ENCODE measurements at regions not wholly inside any gene's neighbourhood (a gene's known extent, or its start where the extent isn't known, plus 50 kb on each side); places are given as distances from the start of the nearest gene placed in this dataset.

DNA sequence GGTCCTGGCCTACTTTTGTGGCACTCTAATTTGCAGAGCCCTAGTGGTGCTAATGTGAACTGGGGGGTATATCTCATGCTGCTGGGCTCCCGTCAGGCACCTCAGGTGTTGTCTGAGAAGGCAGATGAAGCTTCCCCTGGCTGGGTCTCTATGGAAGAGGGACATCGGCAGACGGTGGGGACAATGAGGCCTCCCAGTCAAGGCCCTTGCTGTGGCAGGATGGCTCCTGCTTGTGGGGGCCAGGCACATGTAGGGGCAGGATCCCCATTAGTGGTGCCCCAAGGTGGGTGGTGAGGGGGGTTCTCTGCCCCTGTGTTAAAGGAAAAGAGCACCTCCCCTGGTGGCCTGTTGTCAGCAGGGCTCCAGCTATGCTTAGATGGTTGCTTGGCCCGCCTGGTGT is 192.8 kb upstream of the S1PR3 start:
- H3K36me3 ChIP-seq (ENCODE audit: insufficient read depth in 1 of 2, low read depth in 1 of 2) = no peaks in the 10 kb centered on the region
- H3K9me3 ChIP-seq = no peaks in the 10 kb centered on the region
- 97 to 98% (median 98%) methylated on average over 4 of the region's 4 CpGs for WGBS, 3 donors
- TF ChIP-seq, protein P1, sequence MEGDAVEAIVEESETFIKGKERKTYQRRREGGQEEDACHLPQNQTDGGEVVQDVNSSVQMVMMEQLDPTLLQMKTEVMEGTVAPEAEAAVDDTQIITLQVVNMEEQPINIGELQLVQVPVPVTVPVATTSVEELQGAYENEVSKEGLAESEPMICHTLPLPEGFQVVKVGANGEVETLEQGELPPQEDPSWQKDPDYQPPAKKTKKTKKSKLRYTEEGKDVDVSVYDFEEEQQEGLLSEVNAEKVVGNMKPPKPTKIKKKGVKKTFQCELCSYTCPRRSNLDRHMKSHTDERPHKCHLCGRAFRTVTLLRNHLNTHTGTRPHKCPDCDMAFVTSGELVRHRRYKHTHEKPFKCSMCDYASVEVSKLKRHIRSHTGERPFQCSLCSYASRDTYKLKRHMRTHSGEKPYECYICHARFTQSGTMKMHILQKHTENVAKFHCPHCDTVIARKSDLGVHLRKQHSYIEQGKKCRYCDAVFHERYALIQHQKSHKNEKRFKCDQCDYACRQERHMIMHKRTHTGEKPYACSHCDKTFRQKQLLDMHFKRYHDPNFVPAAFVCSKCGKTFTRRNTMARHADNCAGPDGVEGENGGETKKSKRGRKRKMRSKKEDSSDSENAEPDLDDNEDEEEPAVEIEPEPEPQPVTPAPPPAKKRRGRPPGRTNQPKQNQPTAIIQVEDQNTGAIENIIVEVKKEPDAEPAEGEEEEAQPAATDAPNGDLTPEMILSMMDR (IDR thresholded peaks at IDR 0.05) = no peak
- H3K27ac ChIP-seq = no peak overlapping the region
- H3K27me3 ChIP-seq (ENCODE audit: insufficient read depth in 3 of 3, low read length in 2 of 3) = peaks cover 0 to 3% (median 0%) of the 10 kb centered on the region in 3 donors
- intact Hi-C loops (cut with DNase I) = no loop called here
- DNase-seq = no peak
- no peak for ATAC-seq
- no peak overlapping the region for H3K4me3 ChIP-seq
- no peaks in the 10 kb centered on the region for H3K4me1 ChIP-seq

DNA sequence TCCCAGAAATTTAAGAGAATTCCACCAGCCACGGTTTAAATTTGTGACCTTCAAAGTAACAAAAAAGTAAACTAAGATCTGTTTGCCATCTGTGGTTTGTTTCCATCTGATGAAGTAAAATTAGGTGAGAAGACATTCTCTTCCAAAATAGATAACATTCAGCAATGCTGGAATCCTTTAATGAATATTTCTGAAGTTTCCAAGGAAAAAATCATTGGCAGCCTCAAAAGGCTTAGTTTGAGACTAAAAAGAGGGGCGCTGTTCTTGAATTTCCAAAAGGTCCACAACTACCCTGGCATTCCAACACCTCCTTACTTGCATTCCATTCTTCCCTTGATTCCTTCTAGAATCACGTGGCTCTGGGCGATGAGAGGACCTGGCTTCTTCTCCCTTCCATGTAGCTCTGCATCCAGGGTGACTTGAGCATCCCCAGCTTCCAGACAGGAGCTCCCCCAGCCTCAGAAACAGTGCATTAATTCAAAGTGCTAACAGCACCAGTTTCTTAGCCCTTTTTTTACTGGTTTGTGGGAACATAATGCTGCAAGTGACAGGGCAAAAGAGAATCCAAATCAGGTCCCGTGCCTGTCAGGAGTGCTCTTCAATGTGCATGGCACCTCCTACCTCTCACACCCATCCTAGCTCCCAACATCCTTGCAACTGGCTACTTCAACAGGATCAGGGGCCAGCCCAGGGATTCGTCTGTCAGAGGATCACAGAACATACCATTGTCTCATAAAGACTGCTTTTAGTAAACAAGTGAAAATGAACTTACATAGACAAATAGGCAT is 191.5 kb upstream of the S1PR3 start:
- Histone ChIP-seq H3K9me3 (no peaks in the 10 kb centered on the region), H3K27ac (no peak overlapping the region), H3K4me3 (no peak overlapping the region), H3K27me3 (ENCODE audit: insufficient read depth in 3 of 3, low read length in 2 of 3) (peaks cover 0 to 3% (median 0%) of the 10 kb centered on the region in 3 donors), H3K36me3 (ENCODE audit: insufficient read depth in 1 of 2, low read depth in 1 of 2) (no peaks in the 10 kb centered on the region), H3K4me1 (no peaks in the 10 kb centered on the region)
- DNase-seq (no peak), ATAC-seq (no peak)
- WGBS, 3 donors = 71 to 79% (median 78%) methylated on average over 6 of the region's 6 CpGs
- intact Hi-C loops (cut with DNase I) = no loop called here
- TF ChIP-seq, protein P1 (IDR thresholded peaks at IDR 0.05) = no peak

DNA sequence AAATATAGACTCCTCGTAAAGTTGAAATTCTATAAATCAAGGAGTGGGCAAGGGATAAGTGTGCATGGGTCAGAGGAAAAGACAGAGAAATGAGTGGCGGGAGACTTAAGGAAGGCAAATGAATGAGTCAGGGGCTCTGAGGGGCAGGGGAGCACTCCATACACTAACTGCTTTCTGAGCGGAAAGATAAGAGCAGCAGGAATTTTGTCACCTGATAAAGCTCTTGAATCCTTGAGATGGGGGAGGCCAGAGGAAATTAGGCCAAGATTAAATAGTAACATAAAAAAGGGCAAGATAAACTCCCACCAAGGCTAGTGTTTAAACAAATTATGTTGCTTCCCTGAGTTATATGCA is 191.0 kb upstream of the S1PR3 start:
- ATAC-seq = no peak
- H3K4me3 ChIP-seq = no peak overlapping the region
- no peaks in the 10 kb centered on the region for H3K36me3 ChIP-seq (ENCODE audit: insufficient read depth in 1 of 2, low read depth in 1 of 2)
- H3K27ac ChIP-seq = no peak overlapping the region
- no peaks in the 10 kb centered on the region for H3K9me3 ChIP-seq
- TF ChIP-seq, protein P1 (IDR thresholded peaks at IDR 0.05) = no peak
- H3K4me1 ChIP-seq = no peaks in the 10 kb centered on the region
- intact Hi-C loops (cut with DNase I) = no loop called here
- WGBS, 3 donors = 90 to 94% (median 92%) methylated on average over 3 of the region's 3 CpGs
- peaks cover 0 to 3% (median 0%) of the 10 kb centered on the region in 3 donors for H3K27me3 ChIP-seq (ENCODE audit: insufficient read depth in 3 of 3, low read length in 2 of 3)
- no peak for DNase-seq

DNA sequence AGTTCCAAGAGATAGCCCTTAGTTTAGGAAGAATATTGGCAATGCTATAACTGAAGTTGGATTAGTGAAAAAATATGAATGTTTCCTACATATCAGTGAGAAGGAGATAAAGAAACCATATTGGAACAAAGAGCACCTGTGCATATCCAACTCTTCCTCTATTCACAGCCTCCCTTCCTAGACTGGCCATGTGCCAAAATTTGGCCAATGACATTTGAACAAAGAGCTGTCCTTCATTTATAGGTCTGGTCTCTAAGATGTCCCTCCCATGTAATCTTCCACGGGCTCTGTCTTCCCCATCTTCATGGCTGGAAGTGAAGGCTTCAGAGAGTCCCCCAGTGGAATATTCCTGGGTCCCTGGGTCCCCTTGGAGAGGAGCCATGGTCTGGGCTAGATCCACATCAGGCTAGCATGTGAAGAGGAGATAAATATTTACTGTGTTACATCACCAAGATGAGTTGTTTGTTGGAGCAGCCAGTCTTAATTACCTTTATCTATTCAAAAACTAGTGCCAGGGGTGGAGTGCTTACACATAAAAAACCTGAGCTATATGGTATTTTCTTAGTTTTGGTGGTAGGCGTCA is 190.0 kb upstream of the S1PR3 start:
- Histone ChIP-seq H3K27ac (no peak overlapping the region), H3K27me3 (ENCODE audit: insufficient read depth in 3 of 3, low read length in 2 of 3) (peaks cover 0 to 3% (median 0%) of the 10 kb centered on the region in 3 donors), H3K9me3 (no peaks in the 10 kb centered on the region), H3K4me1 (no peaks in the 10 kb centered on the region), H3K4me3 (no peak overlapping the region), H3K36me3 (ENCODE audit: insufficient read depth in 1 of 2, low read depth in 1 of 2) (no peaks in the 10 kb centered on the region)
- no peak for DNase-seq
- WGBS, 3 donors = 88 to 92% (median 91%) methylated on average over 2 of the region's 2 CpGs
- intact Hi-C loops (cut with DNase I) = no loop called here
- no peak for ATAC-seq
- TF ChIP-seq, protein P1 (IDR thresholded peaks at IDR 0.05) = no peak
